Endometrium (tissue), 2 donors: ENCODE measurements at regions not wholly inside any gene's neighbourhood (a gene's known extent, or its start where the extent isn't known, plus 50 kb on each side); places are given as distances from the start of the nearest gene placed in this dataset.

ENCODE experiments used
- FAIRE-seq: peaks from 2 replicates; lab custom pipeline; 2012; peaks lifted over from hg19 to GRCh38; lab: Jason Lieb, UNC
- donor health status: control.
- donor health status: control.

GRCh38 chr15:95400428-95400827 is 930.1 kb upstream of the NR2F2 start:
- FAIRE-seq = no peak

GRCh38 chr15:95401587-95401986 is 928.9 kb upstream of the NR2F2 start:
- FAIRE-seq = no peak

GRCh38 chr15:95405447-95405846 is 925.1 kb upstream of the NR2F2 start:
- FAIRE-seq = no peak

GRCh38 chr15:95407534-95407933 is 923.0 kb upstream of the NR2F2 start:
- FAIRE-seq = no peak

GRCh38 chr15:95409211-95409610 is 921.3 kb upstream of the NR2F2 start:
- no peak for FAIRE-seq

GRCh38 chr15:95409626-95410310 is 920.7 kb upstream of the NR2F2 start:
- FAIRE-seq = no peak

- no peak for FAIRE-seq
Measured at GRCh38 chr15:95410757-95411156, 919.7 kb upstream of the NR2F2 start.

- no peak for FAIRE-seq
Measured at GRCh38 chr15:95416576-95416975, 913.9 kb upstream of the NR2F2 start.

- no peak for FAIRE-seq
Measured at GRCh38 chr15:95417761-95418160, 912.7 kb upstream of the NR2F2 start.

GRCh38 chr15:95422255-95422654 is 908.2 kb upstream of the NR2F2 start:
- no peak for FAIRE-seq

GRCh38 chr15:95425859-95426258 is 904.6 kb upstream of the NR2F2 start:
- FAIRE-seq = no peak

- no peak for FAIRE-seq
Measured at GRCh38 chr15:95429345-95429744, 901.2 kb upstream of the NR2F2 start.

GRCh38 chr15:95431518-95431917 is 899.0 kb upstream of the NR2F2 start:
- no peak for FAIRE-seq

- no peak for FAIRE-seq
Measured at GRCh38 chr15:95432878-95433405, 897.6 kb upstream of the NR2F2 start.

GRCh38 chr15:95439922-95440376 is 890.6 kb upstream of the NR2F2 start:
- no peak for FAIRE-seq

GRCh38 chr15:95440712-95441111 is 889.8 kb upstream of the NR2F2 start:
- no peak for FAIRE-seq

GRCh38 chr15:95442107-95442719 is 888.3 kb upstream of the NR2F2 start:
- FAIRE-seq = no peak

GRCh38 chr15:95444860-95445259 is 885.6 kb upstream of the NR2F2 start:
- no peak for FAIRE-seq

- FAIRE-seq = no peak
Measured at GRCh38 chr15:95446854-95447253, 883.6 kb upstream of the NR2F2 start.

- FAIRE-seq = no peak
Measured at GRCh38 chr15:95447486-95447885, 883.0 kb upstream of the NR2F2 start.

- no peak for FAIRE-seq
Measured at GRCh38 chr15:95448531-95449229, 881.8 kb upstream of the NR2F2 start.

- no peak for FAIRE-seq
Measured at GRCh38 chr15:95449230-95449628, 881.3 kb upstream of the NR2F2 start.

- no peak for FAIRE-seq
Measured at GRCh38 chr15:95450413-95450812, 880.1 kb upstream of the NR2F2 start.
